Fibroblast of peridontal ligament (primary cell): ENCODE measurements at regions not wholly inside any gene's neighbourhood (a gene's known extent, or its start where the extent isn't known, plus 50 kb on each side); places are given as distances from the start of the nearest gene placed in this dataset.

ENCODE experiments used
- DNase-seq: peaks from one replicate; pipeline ENCODE4 v3.0.0-alpha.2; 2010; ENCODE audit errors: extremely low read depth

DNA sequence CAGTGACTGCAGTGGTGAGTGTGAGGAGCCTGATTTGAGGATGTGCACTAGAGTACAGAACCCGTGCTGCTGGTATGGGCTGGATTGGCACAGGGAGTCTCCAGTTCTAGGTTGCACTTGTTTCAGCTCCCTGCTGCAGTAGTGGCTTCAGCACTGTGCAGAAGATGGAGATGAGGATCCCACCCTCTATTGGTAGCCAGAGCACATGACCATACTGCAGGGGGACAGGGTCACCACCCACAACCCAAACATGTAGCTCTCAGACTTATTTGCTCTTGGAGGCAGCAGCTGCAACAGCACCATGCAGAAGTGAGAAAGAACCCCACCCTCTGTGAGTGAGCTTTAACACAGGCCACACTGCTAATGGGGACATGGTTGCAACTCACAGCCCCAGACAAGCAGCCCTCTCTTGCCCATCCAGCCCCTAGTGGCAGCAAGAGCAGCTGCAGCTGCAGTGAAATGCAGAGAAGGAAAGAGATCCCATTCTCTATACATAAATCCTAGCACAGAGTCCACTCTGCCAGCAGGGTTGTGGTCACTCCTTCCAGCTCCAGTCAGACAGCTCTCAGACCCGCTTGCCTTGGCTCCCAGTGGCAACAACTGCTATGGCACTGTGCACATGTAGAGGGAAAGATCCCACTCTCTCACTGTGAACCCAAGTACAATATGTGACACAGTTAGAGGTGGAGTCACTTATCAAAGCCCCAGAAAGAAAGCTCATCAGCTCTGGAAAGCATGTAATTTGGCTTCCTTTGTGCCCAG lies 51.4 kb upstream of the SCIN start:
- no peak for DNase-seq

DNA sequence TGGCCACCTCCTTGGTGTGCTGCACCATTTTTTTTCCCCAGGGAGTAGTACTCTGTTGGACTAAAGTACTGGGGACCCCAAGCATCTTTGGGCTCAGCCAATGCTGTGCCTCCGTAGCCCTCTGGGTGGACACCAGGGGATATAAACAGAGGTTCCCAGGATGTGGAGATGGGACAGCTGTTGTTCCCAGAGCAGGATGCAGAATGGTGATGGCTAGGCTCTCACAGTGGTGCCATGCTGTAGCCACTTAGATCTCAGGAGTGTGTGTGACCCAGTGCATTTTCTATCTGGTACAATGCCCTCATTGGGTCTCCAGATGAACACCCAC lies 50.9 kb upstream of the SCIN start:
- DNase-seq = no peak
